ENCODE measurements at regions not wholly inside any gene's neighbourhood (a gene's known extent, or its start where the extent isn't known, plus 50 kb on each side); places are given as distances from the start of the nearest gene placed in this dataset.
"Not testable (repeated sequence)": the region's sequence is repeated elsewhere in the genome, so short reads cannot be mapped to it uniquely, and the experiment has no call there.

- H3K27me3 Mint-ChIP-seq, result no peaks in the 10 kb centered on the region
- H3K4me1 ChIP-seq (ENCODE audit: control insufficient read depth, insufficient read depth, low read length, poor library complexity, severe bottlenecking), result no peaks in the 10 kb centered on the region
- H3K4me3 Mint-ChIP-seq, result no peak overlapping the region
- no peak overlapping the region for H3K4me3 ChIP-seq (ENCODE audit: low read depth, low read length)
- H3K27me3 ChIP-seq (ENCODE audit: control insufficient read depth, insufficient read depth, low read length), result no peaks in the 10 kb centered on the region
- peaks cover 1 to 22% (median 5%) of the 10 kb centered on the region in 7 donors for H3K9me3 Mint-ChIP-seq
- H3K36me3 ChIP-seq (ENCODE audit: control insufficient read depth, insufficient read depth, low read length), result no peaks in the 10 kb centered on the region
- H3K4me1 Mint-ChIP-seq, result no peaks in the 10 kb centered on the region
- DNase-seq (no peak), ATAC-seq (ENCODE audit: low read depth in 2 of 2) (no peak)
- no peaks in the 10 kb centered on the region for H3K36me3 Mint-ChIP-seq
- H3K9me3 ChIP-seq (ENCODE audit: control insufficient read depth in 2 of 2, low read length in 2 of 2), result no peaks in the 10 kb centered on the region
- H3K27ac Mint-ChIP-seq, result no peak overlapping the region
- no peak overlapping the region for H3K27ac ChIP-seq (ENCODE audit: insufficient read depth, low read length, poor library complexity, severe bottlenecking)
These were observed 197.9 kb downstream of the MBL2 start for GRCh38 chr10:52574697-52575096.

- no peaks in the 10 kb centered on the region for H3K36me3 Mint-ChIP-seq
- ATAC-seq (ENCODE audit: low read depth in 2 of 2) (no peak), DNase-seq (no peak)
- no peak overlapping the region for H3K27ac ChIP-seq (ENCODE audit: insufficient read depth, low read length, poor library complexity, severe bottlenecking)
- H3K4me3 Mint-ChIP-seq, result no peak overlapping the region
- no peaks in the 10 kb centered on the region for H3K36me3 ChIP-seq (ENCODE audit: control insufficient read depth, insufficient read depth, low read length)
- H3K9me3 ChIP-seq (ENCODE audit: control insufficient read depth in 2 of 2, low read length in 2 of 2), result no peaks in the 10 kb centered on the region
- no peaks in the 10 kb centered on the region for H3K27me3 Mint-ChIP-seq
- no peak overlapping the region for H3K27ac Mint-ChIP-seq
- no peaks in the 10 kb centered on the region for H3K27me3 ChIP-seq (ENCODE audit: control insufficient read depth, insufficient read depth, low read length)
- H3K4me1 Mint-ChIP-seq, result no peaks in the 10 kb centered on the region
- H3K4me3 ChIP-seq (ENCODE audit: low read depth, low read length), result no peak overlapping the region
- no peaks in the 10 kb centered on the region for H3K4me1 ChIP-seq (ENCODE audit: control insufficient read depth, insufficient read depth, low read length, poor library complexity, severe bottlenecking)
- H3K9me3 Mint-ChIP-seq, result peaks cover 1 to 34% (median 8%) of the 10 kb centered on the region in 7 donors
These were observed 195.5 kb downstream of the MBL2 start for GRCh38 chr10:52577047-52577446.

- Mint-ChIP-seq H3K4me1 (no peaks in the 10 kb centered on the region), H3K27ac (peak overlapping the region in 1 of 3 donors; percentile 68), H3K4me3 (no peak overlapping the region), H3K27me3 (no peaks in the 10 kb centered on the region), H3K9me3 (peaks cover 0 to 41% (median 11%) of the 10 kb centered on the region in 7 donors), H3K36me3 (no peaks in the 10 kb centered on the region)
- DNase-seq, result no peak
- H3K4me1 ChIP-seq (ENCODE audit: control insufficient read depth, insufficient read depth, low read length, poor library complexity, severe bottlenecking), result no peaks in the 10 kb centered on the region
- no peak overlapping the region for H3K27ac ChIP-seq (ENCODE audit: insufficient read depth, low read length, poor library complexity, severe bottlenecking)
- no peaks in the 10 kb centered on the region for H3K27me3 ChIP-seq (ENCODE audit: control insufficient read depth, insufficient read depth, low read length)
- no peaks in the 10 kb centered on the region for H3K36me3 ChIP-seq (ENCODE audit: control insufficient read depth, insufficient read depth, low read length)
- H3K9me3 ChIP-seq (ENCODE audit: control insufficient read depth in 2 of 2, low read length in 2 of 2), result no peaks in the 10 kb centered on the region
- H3K4me3 ChIP-seq (ENCODE audit: low read depth, low read length), result no peak overlapping the region
- no peak for ATAC-seq (ENCODE audit: low read depth in 2 of 2)
These were observed 193.6 kb downstream of the MBL2 start for GRCh38 chr10:52578871-52579405.

- not testable (repeated sequence) for H3K4me3 ChIP-seq (ENCODE audit: low read depth, low read length); H3K36me3 Mint-ChIP-seq; ATAC-seq (ENCODE audit: low read depth in 2 of 2); H3K4me1 Mint-ChIP-seq; H3K27me3 ChIP-seq (ENCODE audit: control insufficient read depth, insufficient read depth, low read length); H3K4me3 Mint-ChIP-seq; H3K36me3 ChIP-seq (ENCODE audit: control insufficient read depth, insufficient read depth, low read length); DNase-seq; H3K4me1 ChIP-seq (ENCODE audit: control insufficient read depth, insufficient read depth, low read length, poor library complexity, severe bottlenecking); H3K27ac ChIP-seq (ENCODE audit: insufficient read depth, low read length, poor library complexity, severe bottlenecking); H3K9me3 ChIP-seq (ENCODE audit: control insufficient read depth in 2 of 2, low read length in 2 of 2); H3K27me3 Mint-ChIP-seq
- Mint-ChIP-seq H3K9me3 (peaks cover 0 to 46% (median 15%) of the 10 kb centered on the region in 7 donors), H3K27ac (peak overlapping the region in 1 of 3 donors; percentile 11)
These were observed 190.9 kb downstream of the MBL2 start for GRCh38 chr10:52581636-52582035.

DNA sequence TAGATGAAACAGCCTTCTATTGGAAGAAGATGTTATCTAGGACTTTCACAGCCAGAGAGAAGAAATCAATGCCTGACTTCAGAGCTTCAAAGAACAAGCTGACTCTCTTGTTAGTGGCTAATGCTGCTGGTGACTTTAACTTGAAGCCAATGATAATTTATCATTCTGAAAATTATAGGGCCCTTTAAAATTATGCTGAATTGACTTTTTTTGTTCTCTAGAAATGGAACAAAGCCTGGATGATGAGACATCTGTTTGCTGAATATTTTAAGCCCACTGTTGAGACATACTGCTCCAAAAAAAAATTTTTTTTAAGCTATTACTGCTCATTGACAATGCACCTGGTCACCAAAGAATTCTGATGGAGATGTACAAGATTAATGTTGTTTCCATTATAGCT, 189.2 kb downstream of the MBL2 start:
- Histone ChIP-seq H3K4me1 (ENCODE audit: control insufficient read depth, insufficient read depth, low read length, poor library complexity, severe bottlenecking) (no peaks in the 10 kb centered on the region), H3K9me3 (ENCODE audit: control insufficient read depth in 2 of 2, low read length in 2 of 2) (no peaks in the 10 kb centered on the region), H3K36me3 (ENCODE audit: control insufficient read depth, insufficient read depth, low read length) (no peaks in the 10 kb centered on the region), H3K27me3 (ENCODE audit: control insufficient read depth, insufficient read depth, low read length) (no peaks in the 10 kb centered on the region), H3K27ac (ENCODE audit: insufficient read depth, low read length, poor library complexity, severe bottlenecking) (no peak overlapping the region), H3K4me3 (ENCODE audit: low read depth, low read length) (no peak overlapping the region)
- H3K9me3 Mint-ChIP-seq, result peaks cover 0 to 54% (median 17%) of the 10 kb centered on the region in 7 donors
- no peaks in the 10 kb centered on the region for H3K4me1 Mint-ChIP-seq
- ATAC-seq (ENCODE audit: low read depth in 2 of 2), result no peak
- H3K27ac Mint-ChIP-seq, result no peak overlapping the region
- H3K27me3 Mint-ChIP-seq, result no peaks in the 10 kb centered on the region
- H3K4me3 Mint-ChIP-seq, result no peak overlapping the region
- DNase-seq, result no peak
- no peaks in the 10 kb centered on the region for H3K36me3 Mint-ChIP-seq

GRCh38 chr10:52586710-52587109, 185.9 kb downstream of the MBL2 start:
- Mint-ChIP-seq H3K27me3 (no peaks in the 10 kb centered on the region), H3K27ac (no peak overlapping the region), H3K4me1 (no peaks in the 10 kb centered on the region), H3K4me3 (no peak overlapping the region), H3K36me3 (no peaks in the 10 kb centered on the region), H3K9me3 (peaks cover 4 to 57% (median 17%) of the 10 kb centered on the region in 7 donors)
- H3K4me3 ChIP-seq (ENCODE audit: low read depth, low read length), result no peak overlapping the region
- DNase-seq (no peak), ATAC-seq (ENCODE audit: low read depth in 2 of 2) (no peak)
- H3K27me3 ChIP-seq (ENCODE audit: control insufficient read depth, insufficient read depth, low read length), result no peaks in the 10 kb centered on the region
- H3K9me3 ChIP-seq (ENCODE audit: control insufficient read depth in 2 of 2, low read length in 2 of 2), result no peaks in the 10 kb centered on the region
- H3K36me3 ChIP-seq (ENCODE audit: control insufficient read depth, insufficient read depth, low read length), result no peaks in the 10 kb centered on the region
- H3K4me1 ChIP-seq (ENCODE audit: control insufficient read depth, insufficient read depth, low read length, poor library complexity, severe bottlenecking), result no peaks in the 10 kb centered on the region
- no peak overlapping the region for H3K27ac ChIP-seq (ENCODE audit: insufficient read depth, low read length, poor library complexity, severe bottlenecking)

- Histone ChIP-seq H3K9me3 (ENCODE audit: control insufficient read depth in 2 of 2, low read length in 2 of 2) (peaks cover 0 to 3% of the 10 kb centered on the region in 2 experiments), H3K27ac (ENCODE audit: insufficient read depth, low read length, poor library complexity, severe bottlenecking) (no peak overlapping the region), H3K4me1 (ENCODE audit: control insufficient read depth, insufficient read depth, low read length, poor library complexity, severe bottlenecking) (no peaks in the 10 kb centered on the region), H3K36me3 (ENCODE audit: control insufficient read depth, insufficient read depth, low read length) (no peaks in the 10 kb centered on the region), H3K4me3 (ENCODE audit: low read depth, low read length) (no peak overlapping the region), H3K27me3 (ENCODE audit: control insufficient read depth, insufficient read depth, low read length) (no peaks in the 10 kb centered on the region)
- Mint-ChIP-seq H3K4me1 (no peaks in the 10 kb centered on the region), H3K36me3 (no peaks in the 10 kb centered on the region), H3K4me3 (no peak overlapping the region), H3K27ac (no peak overlapping the region), H3K9me3 (peaks cover 0 to 7% (median 3%) of the 10 kb centered on the region in 7 donors), H3K27me3 (no peaks in the 10 kb centered on the region)
- ATAC-seq (ENCODE audit: low read depth in 2 of 2) (no peak), DNase-seq (no peak)
These were observed 175.3 kb downstream of the MBL2 start for GRCh38 chr10:52597189-52597863.

DNA sequence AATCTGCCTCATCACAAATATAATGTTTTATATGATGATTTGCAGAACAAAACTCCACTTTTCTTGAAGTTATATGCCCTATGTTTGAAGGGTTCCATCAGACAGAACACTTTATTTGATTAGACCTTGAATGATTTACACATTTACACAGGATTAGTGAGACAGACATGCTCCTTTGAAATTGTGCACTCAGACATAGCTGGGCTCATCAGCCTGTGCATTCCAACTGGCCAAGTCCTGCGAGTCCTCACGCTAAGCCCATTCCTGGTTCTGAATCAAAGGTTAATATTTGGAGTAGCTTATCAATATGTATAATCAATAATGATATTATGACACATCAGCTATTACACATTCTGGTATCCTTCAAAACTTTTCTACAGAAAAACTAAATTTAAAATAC, 173.6 kb downstream of the MBL2 start:
- H3K27me3 ChIP-seq (ENCODE audit: control insufficient read depth, insufficient read depth, low read length), result no peaks in the 10 kb centered on the region
- H3K4me1 Mint-ChIP-seq, result no peaks in the 10 kb centered on the region
- H3K36me3 Mint-ChIP-seq, result no peaks in the 10 kb centered on the region
- H3K9me3 ChIP-seq (ENCODE audit: control insufficient read depth in 2 of 2, low read length in 2 of 2), result no peaks in the 10 kb centered on the region
- no peak for ATAC-seq (ENCODE audit: low read depth in 2 of 2)
- H3K27ac Mint-ChIP-seq, result no peak overlapping the region
- no peaks in the 10 kb centered on the region for H3K27me3 Mint-ChIP-seq
- no peak overlapping the region for H3K27ac ChIP-seq (ENCODE audit: insufficient read depth, low read length, poor library complexity, severe bottlenecking)
- H3K4me3 Mint-ChIP-seq, result no peak overlapping the region
- H3K4me1 ChIP-seq (ENCODE audit: control insufficient read depth, insufficient read depth, low read length, poor library complexity, severe bottlenecking), result no peaks in the 10 kb centered on the region
- DNase-seq, result no peak
- H3K36me3 ChIP-seq (ENCODE audit: control insufficient read depth, insufficient read depth, low read length), result no peaks in the 10 kb centered on the region
- H3K4me3 ChIP-seq (ENCODE audit: low read depth, low read length), result no peak overlapping the region
- peaks cover 0 to 13% (median 7%) of the 10 kb centered on the region in 7 donors for H3K9me3 Mint-ChIP-seq

Measured in CD4-positive, CD25-positive, alpha-beta regulatory T cell (primary cell).